Cardiac muscle cell (in vitro differentiated cells and primary cell): ENCODE measurements at regions not wholly inside any gene's neighbourhood (a gene's known extent, or its start where the extent isn't known, plus 50 kb on each side); places are given as distances from the start of the nearest gene placed in this dataset.

Source experiments
- DNase-seq, 2 donors: peaks; one replicate each; pipeline versions ENCODE4 v3.0.0 to v3.0.0-alpha.2; 2010 to 2017; ENCODE audit warnings: low read depth in 1 of 2, low spot score in 1 of 2
- H3K27ac ChIP-seq: fragments of 200-600 bp; sonication (generic); 2 replicates; pipeline ENCODE4 v1.5.1; 2016
- H3K27me3 ChIP-seq: fragments of 200-600 bp; sonication (generic); 2 replicates; pipeline ENCODE4 v1.6.0; 2016; ENCODE audit warnings: control low read depth
- H3K36me3 ChIP-seq: fragments of 200-600 bp; sonication (generic); 2 replicates; pipeline ENCODE4 v1.5.1; 2016; ENCODE audit warnings: control low read depth
- H3K4me1 ChIP-seq: fragments of 200-600 bp; sonication (generic); 2 replicates; pipeline ENCODE4 v1.8.1; 2017; ENCODE audit warnings: low read depth, mild to moderate bottlenecking, mixed run types
- H3K4me3 ChIP-seq: fragments of 200-600 bp; sonication (generic); 2 replicates; pipeline ENCODE4 v1.5.1; 2016; ENCODE audit warnings: mild to moderate bottlenecking
- H3K9me3 ChIP-seq: fragments of 200-600 bp; sonication (generic); 2 replicates; pipeline ENCODE4 v1.5.1; 2017; ENCODE audit warnings: low read depth, mild to moderate bottlenecking, control low read depth
- CTCF ChIP-seq: IDR thresholded peaks from 2 replicates; pipeline ENCODE4 v1.5.1; 2012; ENCODE audit warnings: low read depth, mild to moderate bottlenecking, low read length

DNA sequence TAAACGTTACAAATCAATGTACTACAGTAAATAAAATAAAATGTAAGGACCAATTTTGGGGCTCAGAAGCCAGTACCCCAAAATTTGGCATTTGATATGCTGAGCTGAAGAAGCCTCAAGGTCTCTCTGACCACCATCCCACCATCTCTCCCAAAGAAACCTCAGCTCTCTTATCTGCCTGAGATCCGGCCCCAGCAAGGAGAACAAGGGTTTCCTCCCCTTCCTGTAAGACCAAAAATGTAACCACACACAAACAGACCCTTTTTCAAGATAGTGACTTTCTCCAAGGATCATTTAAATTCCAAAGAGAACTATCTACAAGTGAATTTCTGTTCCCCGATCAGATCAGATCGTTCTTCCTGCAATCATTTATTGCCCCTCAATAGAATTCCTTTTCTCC is 68.1 kb upstream of the SLC45A1 start:
- no peak for DNase-seq
- H3K36me3 ChIP-seq, result no peaks in the 10 kb centered on the region
- H3K27ac ChIP-seq, result no peak overlapping the region
- H3K4me3 ChIP-seq, result no peak overlapping the region
- no peaks in the 10 kb centered on the region for H3K4me1 ChIP-seq
- TF ChIP-seq CTCF, result no peak
- no peaks in the 10 kb centered on the region for H3K27me3 ChIP-seq
- no peaks in the 10 kb centered on the region for H3K9me3 ChIP-seq

GRCh38 chr1:8247811-8248436 is 70.0 kb upstream of the SLC45A1 start:
- TF ChIP-seq CTCF, result no peak
- no peaks in the 10 kb centered on the region for H3K4me1 ChIP-seq
- DNase-seq, result no peak
- no peak overlapping the region for H3K4me3 ChIP-seq
- H3K27ac ChIP-seq, result no peak overlapping the region
- H3K27me3 ChIP-seq, result no peaks in the 10 kb centered on the region
- H3K9me3 ChIP-seq, result no peaks in the 10 kb centered on the region
- H3K36me3 ChIP-seq, result no peaks in the 10 kb centered on the region

GRCh38 chr1:8244304-8244703 is 73.6 kb upstream of the SLC45A1 start:
- H3K4me1 ChIP-seq, result no peaks in the 10 kb centered on the region
- no peak for TF ChIP-seq CTCF
- no peak for DNase-seq
- H3K27me3 ChIP-seq, result no peaks in the 10 kb centered on the region
- no peaks in the 10 kb centered on the region for H3K9me3 ChIP-seq
- H3K36me3 ChIP-seq, result no peaks in the 10 kb centered on the region
- no peak overlapping the region for H3K27ac ChIP-seq
- H3K4me3 ChIP-seq, result no peak overlapping the region

DNA sequence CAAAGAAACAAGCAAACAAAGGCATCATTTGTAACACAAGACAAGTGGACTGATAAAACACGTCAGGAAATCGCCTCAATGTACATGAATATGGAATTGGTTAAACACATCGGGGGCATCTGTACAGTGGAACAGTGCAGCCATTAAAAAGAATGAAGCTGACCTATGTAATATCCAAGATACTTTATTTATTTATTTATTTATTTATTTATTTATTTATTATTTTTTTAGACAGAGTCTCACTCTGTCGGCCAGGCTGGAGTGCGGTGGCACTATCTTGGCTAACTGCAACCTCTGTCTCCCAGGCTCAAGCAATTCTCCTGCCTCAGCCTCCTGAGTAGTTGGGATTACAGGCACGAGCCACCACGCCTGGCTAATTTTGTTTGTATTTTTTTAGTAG is 75.4 kb upstream of the SLC45A1 start:
- no peak for DNase-seq
- Histone ChIP-seq H3K4me1 (no peaks in the 10 kb centered on the region), H3K9me3 (no peaks in the 10 kb centered on the region), H3K27me3 (no peaks in the 10 kb centered on the region), H3K27ac (no peak overlapping the region), H3K36me3 (no peaks in the 10 kb centered on the region), H3K4me3 (no peak overlapping the region)
- TF ChIP-seq CTCF, result no peak

GRCh38 chr1:8241417-8242014 is 76.4 kb upstream of the SLC45A1 start:
- Histone ChIP-seq H3K27ac (no peak overlapping the region), H3K4me3 (no peak overlapping the region), H3K4me1 (no peaks in the 10 kb centered on the region), H3K27me3 (no peaks in the 10 kb centered on the region), H3K9me3 (no peaks in the 10 kb centered on the region), H3K36me3 (no peaks in the 10 kb centered on the region)
- DNase-seq, result no peak
- TF ChIP-seq CTCF, result no peak
